DND-41 (cell line): ENCODE measurements at regions not wholly inside any gene's neighbourhood (a gene's known extent, or its start where the extent isn't known, plus 50 kb on each side); places are given as distances from the start of the nearest gene placed in this dataset.

Experiments used
- EZH2 ChIP-seq: IDR thresholded peaks from 3 replicates; pipeline ENCODE4 v1.6.1; 2012; ENCODE audit warnings: borderline replicate concordance, low read depth, mild to moderate bottlenecking, moderate library complexity, low read length, inconsistent platforms; ENCODE audit not compliant: severe bottlenecking
- TF ChIP-seq, protein P1 (sequence below): IDR thresholded peaks from 2 replicates; pipeline ENCODE4 v1.5.1; 2012; ENCODE audit warnings: borderline replicate concordance, low read length, moderate library complexity, mild to moderate bottlenecking; ENCODE audit not compliant: poor library complexity, severe bottlenecking; ENCODE audit errors: extremely low read depth

DNA sequence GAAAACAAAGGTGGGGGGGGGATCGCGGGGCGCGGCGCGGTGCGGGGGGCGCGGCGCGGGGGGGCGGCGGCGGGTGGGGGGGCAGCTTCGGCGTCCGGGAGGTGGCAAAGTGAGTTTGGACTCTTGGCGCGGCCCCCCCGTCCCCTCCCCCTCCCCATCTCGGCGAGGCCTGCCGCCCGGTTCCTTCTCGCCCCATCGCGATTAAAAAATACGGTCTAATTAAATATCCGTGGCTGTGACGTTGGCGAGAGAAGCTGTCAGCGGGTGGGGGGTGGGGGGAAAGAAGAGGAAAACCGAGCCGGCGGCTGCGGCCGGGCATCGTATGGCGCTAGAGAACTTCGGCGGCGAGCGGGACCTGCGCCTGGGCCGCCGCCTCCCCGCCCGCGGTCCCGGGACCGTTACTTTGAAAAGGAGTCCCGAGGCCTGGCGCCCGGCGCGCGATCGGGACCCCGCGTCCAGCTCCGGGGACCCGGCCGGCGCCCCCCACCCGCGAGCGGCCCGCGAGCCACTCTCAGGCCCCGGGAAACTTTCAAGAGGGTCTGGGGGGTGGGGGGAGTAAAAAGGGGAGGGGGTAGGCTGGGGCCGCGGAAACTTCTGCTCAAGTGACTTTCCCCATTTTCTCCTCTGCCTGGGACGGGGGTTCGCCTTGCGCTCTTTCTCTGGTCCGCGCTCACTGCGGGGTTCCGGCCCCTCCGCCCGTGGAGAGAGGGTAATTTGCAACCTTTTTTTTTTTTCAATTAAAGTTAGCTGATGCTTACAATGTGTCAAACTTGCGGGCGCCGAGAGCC lies 146.3 kb upstream of the ZNF536 start:
- TF ChIP-seq, protein P1, sequence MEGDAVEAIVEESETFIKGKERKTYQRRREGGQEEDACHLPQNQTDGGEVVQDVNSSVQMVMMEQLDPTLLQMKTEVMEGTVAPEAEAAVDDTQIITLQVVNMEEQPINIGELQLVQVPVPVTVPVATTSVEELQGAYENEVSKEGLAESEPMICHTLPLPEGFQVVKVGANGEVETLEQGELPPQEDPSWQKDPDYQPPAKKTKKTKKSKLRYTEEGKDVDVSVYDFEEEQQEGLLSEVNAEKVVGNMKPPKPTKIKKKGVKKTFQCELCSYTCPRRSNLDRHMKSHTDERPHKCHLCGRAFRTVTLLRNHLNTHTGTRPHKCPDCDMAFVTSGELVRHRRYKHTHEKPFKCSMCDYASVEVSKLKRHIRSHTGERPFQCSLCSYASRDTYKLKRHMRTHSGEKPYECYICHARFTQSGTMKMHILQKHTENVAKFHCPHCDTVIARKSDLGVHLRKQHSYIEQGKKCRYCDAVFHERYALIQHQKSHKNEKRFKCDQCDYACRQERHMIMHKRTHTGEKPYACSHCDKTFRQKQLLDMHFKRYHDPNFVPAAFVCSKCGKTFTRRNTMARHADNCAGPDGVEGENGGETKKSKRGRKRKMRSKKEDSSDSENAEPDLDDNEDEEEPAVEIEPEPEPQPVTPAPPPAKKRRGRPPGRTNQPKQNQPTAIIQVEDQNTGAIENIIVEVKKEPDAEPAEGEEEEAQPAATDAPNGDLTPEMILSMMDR: no peak
- TF ChIP-seq EZH2: no peak
